G401 (cell line): ENCODE measurements at regions not wholly inside any gene's neighbourhood (a gene's known extent, or its start where the extent isn't known, plus 50 kb on each side); places are given as distances from the start of the nearest gene placed in this dataset.

Experiments used
- DNase-seq: peaks from one replicate; pipeline ENCODE4 v3.0.0-alpha.2; 2015; ENCODE audit warnings: low spot score
- in situ Hi-C: cut with HindIII; loops from 2 replicates; pipeline ENCODE4 v1.10.0; 2016; ENCODE audit warnings: low sequenced_read_pairs, mixed read lengths

GRCh38 chr10:92789067-92789466, 59.3 kb upstream of the EXOC6 start:
- in situ Hi-C loops, result no loop called here
- DNase-seq, result no peak

- no peak for DNase-seq
- in situ Hi-C loops, result no loop called here
Observed at GRCh38 chr10:92789786-92790185, 58.5 kb upstream of the EXOC6 start.

GRCh38 chr10:92790440-92790839, 57.9 kb upstream of the EXOC6 start:
- in situ Hi-C loops, result no loop called here
- DNase-seq, result no peak

- in situ Hi-C loops, result no loop called here
- no peak for DNase-seq
Observed at GRCh38 chr10:92792661-92793060, 55.7 kb upstream of the EXOC6 start.
